ENCODE measurements at regions not wholly inside any gene's neighbourhood (a gene's known extent, or its start where the extent isn't known, plus 50 kb on each side); places are given as distances from the start of the nearest gene placed in this dataset.

DNA sequence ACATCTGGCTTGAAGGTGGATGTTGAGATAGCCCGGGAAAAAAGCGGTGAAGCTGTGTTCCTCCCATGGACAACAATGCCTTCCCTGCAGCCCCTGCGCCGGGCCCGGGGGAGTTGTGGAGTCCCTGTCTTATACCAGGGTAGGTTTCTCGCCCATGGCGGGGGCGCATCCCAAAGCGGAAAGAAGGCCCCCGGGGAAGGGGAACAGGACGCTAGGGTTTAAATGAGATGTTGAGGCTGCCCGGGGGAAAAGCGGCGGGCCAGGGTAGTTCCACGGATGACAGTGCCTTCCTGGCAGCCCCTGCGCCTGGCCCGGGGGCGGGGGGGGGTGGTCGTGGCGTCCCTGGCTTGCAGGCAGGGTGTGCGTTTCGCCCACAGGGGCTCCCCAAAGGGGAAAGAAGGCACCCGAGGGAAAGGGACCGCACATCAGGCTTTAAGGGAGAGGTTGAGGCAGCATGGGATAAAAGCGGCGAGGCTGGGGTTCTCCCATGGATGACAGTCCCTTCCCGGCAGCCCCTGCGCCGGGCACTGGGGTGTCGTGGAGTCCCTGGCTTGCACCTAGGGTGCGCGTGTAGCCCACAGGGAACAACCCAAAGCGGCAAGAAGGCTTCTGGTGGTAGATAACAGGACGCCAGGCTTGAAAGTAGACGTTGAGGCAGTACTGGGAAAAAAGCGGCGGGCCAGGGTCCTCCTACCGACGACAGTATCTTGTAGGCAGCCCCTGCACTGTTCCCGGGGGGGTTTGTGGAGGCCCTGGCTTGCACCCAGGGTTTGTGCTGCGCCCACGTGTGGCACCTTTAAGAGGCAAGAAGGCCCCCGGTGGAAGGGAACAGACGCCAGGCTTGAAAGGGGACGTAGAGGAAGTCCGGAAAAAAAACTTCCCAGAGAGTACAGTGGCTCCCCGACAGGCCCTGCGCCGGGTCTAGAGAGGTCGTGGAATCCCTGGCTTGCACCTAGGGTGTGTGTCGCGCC is 160.8 kb upstream of the ALG10B start:
- no peak overlapping the region for H4K12ac ChIP-seq (ENCODE audit: low read depth, low read length)
- H3K36me3 ChIP-seq (ENCODE audit: control insufficient read depth in 1 of 2, insufficient read depth in 2 of 2, low read length in 2 of 2): no peaks in the 10 kb centered on the region
- no peaks in the 10 kb centered on the region for H3K4me1 ChIP-seq (ENCODE audit: control insufficient read depth in 1 of 2, insufficient read depth in 2 of 2, low read length in 2 of 2)
- H4K8ac ChIP-seq (ENCODE audit: low read depth, low read length): no peak overlapping the region
- H3K79me2 ChIP-seq (ENCODE audit: control insufficient read depth, insufficient read depth, low read length, poor library complexity): no peaks in the 10 kb centered on the region
- no peaks in the 10 kb centered on the region for H3K79me1 ChIP-seq (ENCODE audit: low read length)
- H4K91ac ChIP-seq (ENCODE audit: low read depth, low read length): no peak overlapping the region
- H3K9ac ChIP-seq (ENCODE audit: low read length): no peak overlapping the region
- H3K4ac ChIP-seq (ENCODE audit: low read depth, low read length): no peak overlapping the region
- no peak overlapping the region for H3K14ac ChIP-seq (ENCODE audit: low read length)
- H2AFZ ChIP-seq (ENCODE audit: insufficient read depth, low read length, poor library complexity): no peak overlapping the region
- H2BK12ac ChIP-seq (ENCODE audit: low read length): no peak overlapping the region
- H3K9me3 ChIP-seq (ENCODE audit: insufficient read depth, low read depth, low read length): peaks cover 97% of the 10 kb centered on the region
- no peak overlapping the region for H2BK5ac ChIP-seq (ENCODE audit: low read depth, low read length, poor library complexity)
- H3K27ac ChIP-seq (ENCODE audit: low read depth, low read length): no peak overlapping the region
- no CpG with 5 or more reads among the region's 52 CpGs for WGBS (ENCODE audit: extremely low coverage, insufficient coverage, insufficient read length)
- no peak overlapping the region for H3K18ac ChIP-seq (ENCODE audit: low read length)
- H2BK120ac ChIP-seq (ENCODE audit: insufficient read depth, low read length, poor library complexity): no peak overlapping the region
- no peaks in the 10 kb centered on the region for H3K27me3 ChIP-seq (ENCODE audit: insufficient read depth, low read length)
- no peak overlapping the region for H3K23ac ChIP-seq (ENCODE audit: low read length)
- no peak overlapping the region for H3K4me2 ChIP-seq (ENCODE audit: low read length)
- H2AK5ac ChIP-seq (ENCODE audit: low read length): no peak overlapping the region
- no peak for DNase-seq
- H3K4me3 ChIP-seq (ENCODE audit: low read depth, low read length): no peak overlapping the region

DNA sequence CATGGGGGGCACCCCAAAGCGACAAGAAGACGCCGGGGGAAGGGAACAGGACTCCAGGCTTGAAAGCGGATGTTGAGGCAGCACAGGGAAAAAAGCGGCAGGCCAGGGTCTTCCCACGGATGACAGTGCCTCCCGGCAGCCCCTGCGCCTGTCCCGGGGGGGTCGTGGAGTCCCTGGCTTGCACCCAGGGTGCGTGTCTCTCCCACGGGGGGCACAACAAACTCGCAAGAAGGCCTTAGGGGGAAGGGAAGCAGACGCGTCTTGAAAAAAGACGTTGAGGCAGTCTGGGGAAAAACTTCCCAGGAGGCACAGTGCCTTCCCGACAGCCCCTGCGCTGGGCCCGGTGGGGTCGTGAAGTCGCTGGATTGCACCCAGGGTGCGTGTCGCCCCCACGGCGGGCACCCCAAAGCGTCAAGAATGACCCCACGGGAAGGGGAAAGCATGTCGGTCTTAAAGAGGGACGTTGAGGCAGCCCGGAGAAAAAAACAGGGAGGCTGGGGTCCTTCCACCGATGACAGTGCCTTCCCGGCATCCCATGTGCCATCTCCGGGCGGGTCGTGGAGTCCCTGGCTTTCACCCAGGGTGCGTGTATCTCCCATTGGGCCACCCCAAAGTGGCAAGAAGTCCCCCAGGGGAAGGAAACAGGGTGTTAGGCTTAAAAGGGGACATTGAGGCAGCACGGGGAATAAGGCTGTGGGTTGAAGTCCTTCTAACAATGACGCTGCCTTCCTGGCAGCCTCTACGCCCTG is 159.9 kb upstream of the ALG10B start:
- Histone ChIP-seq H4K91ac (ENCODE audit: low read depth, low read length) (no peak overlapping the region), H3K18ac (ENCODE audit: low read length) (no peak overlapping the region), H2AK5ac (ENCODE audit: low read length) (no peak overlapping the region), H3K9me3 (ENCODE audit: insufficient read depth, low read depth, low read length) (peaks cover 99% of the 10 kb centered on the region), H3K27me3 (ENCODE audit: insufficient read depth, low read length) (no peaks in the 10 kb centered on the region), H2BK5ac (ENCODE audit: low read depth, low read length, poor library complexity) (no peak overlapping the region), H3K4me3 (ENCODE audit: low read depth, low read length) (no peak overlapping the region), H3K4me1 (ENCODE audit: control insufficient read depth in 1 of 2, insufficient read depth in 2 of 2, low read length in 2 of 2) (no peaks in the 10 kb centered on the region), H3K27ac (ENCODE audit: low read depth, low read length) (no peak overlapping the region), H4K8ac (ENCODE audit: low read depth, low read length) (no peak overlapping the region), H2BK120ac (ENCODE audit: insufficient read depth, low read length, poor library complexity) (no peak overlapping the region), H3K4ac (ENCODE audit: low read depth, low read length) (no peak overlapping the region), H2BK12ac (ENCODE audit: low read length) (no peak overlapping the region), H2AFZ (ENCODE audit: insufficient read depth, low read length, poor library complexity) (no peak overlapping the region), H3K9ac (ENCODE audit: low read length) (no peak overlapping the region), H3K23ac (ENCODE audit: low read length) (no peak overlapping the region), H3K79me2 (ENCODE audit: control insufficient read depth, insufficient read depth, low read length, poor library complexity) (no peaks in the 10 kb centered on the region), H4K12ac (ENCODE audit: low read depth, low read length) (no peak overlapping the region), H3K4me2 (ENCODE audit: low read length) (no peak overlapping the region), H3K79me1 (ENCODE audit: low read length) (no peaks in the 10 kb centered on the region), H3K36me3 (ENCODE audit: control insufficient read depth in 1 of 2, insufficient read depth in 2 of 2, low read length in 2 of 2) (no peaks in the 10 kb centered on the region), H3K14ac (ENCODE audit: low read length) (no peak overlapping the region)
- WGBS (ENCODE audit: extremely low coverage, insufficient coverage, insufficient read length): no CpG with 5 or more reads among the region's 39 CpGs
- DNase-seq: no peak

DNA sequence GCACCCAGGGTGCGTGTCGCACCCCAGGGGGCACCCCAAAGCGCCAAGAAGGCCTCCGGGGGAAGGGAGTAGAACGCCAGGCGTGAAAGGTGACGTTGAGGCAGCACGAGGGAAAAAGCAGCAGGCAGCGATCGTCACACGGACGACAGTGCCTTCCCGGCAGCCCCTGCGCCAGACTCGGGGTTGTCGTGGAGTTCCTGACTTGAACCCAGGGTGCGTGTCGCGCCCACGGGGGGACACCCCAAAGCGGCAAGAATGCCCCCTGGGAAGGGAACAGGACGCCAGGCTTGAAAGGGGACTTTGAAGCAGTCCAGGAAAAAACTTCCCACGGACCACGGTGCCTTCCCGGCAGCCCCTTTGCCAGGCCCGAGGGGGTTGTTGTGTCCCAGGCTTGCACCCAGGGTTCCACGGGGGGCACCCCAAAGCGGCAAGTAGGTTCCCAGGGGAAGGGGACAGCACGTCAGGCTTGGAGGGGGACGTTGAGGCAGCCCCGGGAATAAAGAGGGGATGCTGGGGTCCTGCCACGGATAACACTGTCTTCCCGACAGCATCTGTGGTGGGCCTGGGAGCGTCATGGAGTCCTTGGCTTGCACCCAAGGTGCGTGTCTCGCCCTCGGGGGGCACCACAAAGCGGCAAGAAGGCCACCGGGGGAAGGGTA is 159.2 kb upstream of the ALG10B start:
- Histone ChIP-seq H3K27ac (ENCODE audit: low read depth, low read length) (no peak overlapping the region), H3K9ac (ENCODE audit: low read length) (no peak overlapping the region), H3K23ac (ENCODE audit: low read length) (no peak overlapping the region), H3K18ac (ENCODE audit: low read length) (no peak overlapping the region), H3K4me3 (ENCODE audit: low read depth, low read length) (peak overlapping the region; percentile 20), H3K79me1 (ENCODE audit: low read length) (no peaks in the 10 kb centered on the region), H3K79me2 (ENCODE audit: control insufficient read depth, insufficient read depth, low read length, poor library complexity) (no peaks in the 10 kb centered on the region), H3K4me1 (ENCODE audit: control insufficient read depth in 1 of 2, insufficient read depth in 2 of 2, low read length in 2 of 2) (no peaks in the 10 kb centered on the region), H2BK5ac (ENCODE audit: low read depth, low read length, poor library complexity) (no peak overlapping the region), H3K36me3 (ENCODE audit: control insufficient read depth in 1 of 2, insufficient read depth in 2 of 2, low read length in 2 of 2) (no peaks in the 10 kb centered on the region), H3K27me3 (ENCODE audit: insufficient read depth, low read length) (no peaks in the 10 kb centered on the region), H2AFZ (ENCODE audit: insufficient read depth, low read length, poor library complexity) (no peak overlapping the region), H2BK12ac (ENCODE audit: low read length) (no peak overlapping the region), H2AK5ac (ENCODE audit: low read length) (no peak overlapping the region), H4K8ac (ENCODE audit: low read depth, low read length) (no peak overlapping the region), H2BK120ac (ENCODE audit: insufficient read depth, low read length, poor library complexity) (no peak overlapping the region), H3K4me2 (ENCODE audit: low read length) (no peak overlapping the region), H4K91ac (ENCODE audit: low read depth, low read length) (no peak overlapping the region), H3K14ac (ENCODE audit: low read length) (no peak overlapping the region), H3K9me3 (ENCODE audit: insufficient read depth, low read depth, low read length) (peaks cover 97% of the 10 kb centered on the region), H4K12ac (ENCODE audit: low read depth, low read length) (no peak overlapping the region), H3K4ac (ENCODE audit: low read depth, low read length) (no peak overlapping the region)
- no CpG with 5 or more reads among the region's 39 CpGs for WGBS (ENCODE audit: extremely low coverage, insufficient coverage, insufficient read length)
- DNase-seq: no peak

DNA sequence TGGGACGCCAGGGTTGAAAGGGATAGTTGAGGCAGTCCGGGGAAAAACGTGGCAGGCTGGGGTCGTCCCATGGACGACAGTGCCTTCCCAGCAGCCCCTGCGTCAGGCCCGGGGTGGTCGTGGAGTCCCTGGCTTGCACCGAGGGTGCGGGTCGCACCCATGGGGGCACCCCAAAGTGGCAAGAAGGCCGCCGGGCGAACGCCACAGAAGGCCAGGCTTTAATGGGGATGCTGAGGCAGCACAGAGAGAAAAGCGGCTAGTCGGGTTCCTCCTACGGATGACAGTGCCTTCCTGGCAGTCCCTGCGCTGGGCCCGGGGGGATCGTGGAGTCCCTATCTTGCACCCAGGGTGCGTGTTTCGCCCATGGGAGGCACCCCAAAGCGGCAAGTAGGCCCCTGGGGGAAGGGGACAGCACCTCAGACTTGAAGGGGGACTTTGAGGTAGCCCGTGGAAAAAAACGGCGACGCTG is 158.6 kb upstream of the ALG10B start:
- Histone ChIP-seq H3K14ac (ENCODE audit: low read length) (no peak overlapping the region), H3K9me3 (ENCODE audit: insufficient read depth, low read depth, low read length) (peaks cover 98% of the 10 kb centered on the region)
- no CpG with 5 or more reads among the region's 28 CpGs for WGBS (ENCODE audit: extremely low coverage, insufficient coverage, insufficient read length)

More for the DNA sequence above, 158.6 kb upstream of the ALG10B start:
- Histone ChIP-seq H2AK5ac (ENCODE audit: low read length) (no peak overlapping the region), H3K36me3 (ENCODE audit: control insufficient read depth in 1 of 2, insufficient read depth in 2 of 2, low read length in 2 of 2) (no peaks in the 10 kb centered on the region), H4K91ac (ENCODE audit: low read depth, low read length) (no peak overlapping the region), H3K79me1 (ENCODE audit: low read length) (no peaks in the 10 kb centered on the region), H2BK120ac (ENCODE audit: insufficient read depth, low read length, poor library complexity) (no peak overlapping the region), H2BK12ac (ENCODE audit: low read length) (no peak overlapping the region), H4K12ac (ENCODE audit: low read depth, low read length) (no peak overlapping the region), H2AFZ (ENCODE audit: insufficient read depth, low read length, poor library complexity) (no peak overlapping the region), H4K8ac (ENCODE audit: low read depth, low read length) (no peak overlapping the region), H3K23ac (ENCODE audit: low read length) (no peak overlapping the region), H3K27me3 (ENCODE audit: insufficient read depth, low read length) (no peaks in the 10 kb centered on the region), H2BK5ac (ENCODE audit: low read depth, low read length, poor library complexity) (no peak overlapping the region), H3K79me2 (ENCODE audit: control insufficient read depth, insufficient read depth, low read length, poor library complexity) (no peaks in the 10 kb centered on the region), H3K18ac (ENCODE audit: low read length) (no peak overlapping the region), H3K9ac (ENCODE audit: low read length) (no peak overlapping the region), H3K4ac (ENCODE audit: low read depth, low read length) (no peak overlapping the region), H3K4me1 (ENCODE audit: control insufficient read depth in 1 of 2, insufficient read depth in 2 of 2, low read length in 2 of 2) (no peaks in the 10 kb centered on the region), H3K27ac (ENCODE audit: low read depth, low read length) (no peak overlapping the region), H3K4me3 (ENCODE audit: low read depth, low read length) (no peak overlapping the region), H3K4me2 (ENCODE audit: low read length) (no peak overlapping the region)
- DNase-seq: no peak

Measured in trophoblast cell (in vitro differentiated cells and primary cell).